H1 (cell line): ENCODE measurements at regions not wholly inside any gene's neighbourhood (a gene's known extent, or its start where the extent isn't known, plus 50 kb on each side); places are given as distances from the start of the nearest gene placed in this dataset.
"Not testable (repeated sequence)": the region's sequence is repeated elsewhere in the genome, so short reads cannot be mapped to it uniquely, and the experiment has no call there.

Source experiments
- CTCF ChIA-PET: fragments of 300-600 bp; sonication (Branson Sonifier 250); formaldehyde crosslinking; loops from one replicate; lab custom pipeline; 2021; ENCODE audit not compliant: partially characterized antibody; lab: Charles Lee
- POLR2A ChIA-PET: fragments of 300-600 bp; sonication (Branson Sonifier 250); formaldehyde crosslinking; loops from one replicate; lab custom pipeline; 2021; ENCODE audit warnings: inconsistent platforms; ENCODE audit not compliant: partially characterized antibody; lab: Charles Lee
- DNase-seq, 2 experiments: peaks; one replicate each; pipeline versions ENCODE4 v3.0.0 to v3.0.0-alpha.2; 2010 to 2022; ENCODE audit warnings: low spot score in 2 of 2, low read depth in 1 of 2, mixed read lengths in 1 of 2
- FAIRE-seq: peaks from 2 replicates; lab custom pipeline; 2011; peaks lifted over from hg19 to GRCh38; lab: Jason Lieb, UNC
- H2AFZ ChIP-seq: 2 replicates; pipeline ENCODE4 v1.8.1; 2012; ENCODE audit warnings: low read length, inconsistent platforms
- H2AK5ac ChIP-seq: 2 replicates; pipeline ENCODE4 v1.6.1; 2013; ENCODE audit warnings: low read depth, low read length
- H2BK120ac ChIP-seq: replicated peaks from 2 replicates; pipeline ENCODE3; 2013; ENCODE audit warnings: low read depth, low read length, inconsistent platforms
- H2BK12ac ChIP-seq: 2 replicates; pipeline ENCODE4 v1.6.1; 2013; ENCODE audit warnings: low read depth, low read length
- H2BK15ac ChIP-seq: 2 replicates; pipeline ENCODE4 v1.6.1; 2013; ENCODE audit warnings: low read length
- H2BK20ac ChIP-seq: 2 replicates; pipeline ENCODE4 v1.6.1; 2013; ENCODE audit warnings: low read length
- H2BK5ac ChIP-seq: 2 replicates; pipeline ENCODE4 v1.6.1; 2013; ENCODE audit warnings: low read depth, low read length
- H3K14ac ChIP-seq: 2 replicates; pipeline ENCODE4 v1.6.1; 2013; ENCODE audit warnings: inconsistent platforms; ENCODE audit not compliant: insufficient read length
- H3K18ac ChIP-seq: 2 replicates; pipeline ENCODE4 v1.6.1; 2013; ENCODE audit warnings: low read length; ENCODE audit errors: extremely low read depth
- H3K23ac ChIP-seq: 2 replicates; pipeline ENCODE4 v1.6.1; 2013; ENCODE audit warnings: inconsistent platforms; ENCODE audit not compliant: insufficient read length
- H3K23me2 ChIP-seq: 2 replicates; pipeline ENCODE4 v1.6.1; 2013; ENCODE audit warnings: low read depth, low read length
- H3K27ac ChIP-seq: 2 replicates; pipeline ENCODE4 v1.6.1; 2011; ENCODE audit warnings: low read depth, low read length, inconsistent platforms
- H3K27me3 ChIP-seq, 4 experiments: replicated peaks in 1 of 4; 1 replicate in 1 of 4; 2 replicates in 3 of 4; pipeline versions ENCODE4 v1.6.1 to v1.8.1; 2011 to 2013; ENCODE audit warnings: low read length in 3 of 4, mild to moderate bottlenecking in 3 of 4, inconsistent platforms in 2 of 4, mixed read lengths in 2 of 4, moderate library complexity in 1 of 4; ENCODE audit not compliant: control insufficient read depth in 3 of 4, insufficient read depth in 3 of 4; ENCODE audit errors: extremely low read depth in 1 of 4
- H3K36me3 ChIP-seq, 4 experiments: 2 replicates each; pipeline versions ENCODE4 v1.6.1 to v1.8.1; 2011 to 2013; ENCODE audit warnings: mild to moderate bottlenecking in 4 of 4, low read length in 3 of 4, moderate library complexity in 2 of 4, control low read depth in 1 of 4, inconsistent platforms in 1 of 4; ENCODE audit not compliant: insufficient read depth in 4 of 4, control insufficient read depth in 2 of 4
- H3K4ac ChIP-seq: replicated peaks from 2 replicates; pipeline ENCODE3; 2013; ENCODE audit warnings: low read length, low read depth, mixed read lengths, inconsistent platforms; ENCODE audit not compliant: insufficient read length
- H3K4me1 ChIP-seq, 4 experiments: replicated peaks in 1 of 4; 1 replicate in 1 of 4; 2 replicates in 3 of 4; pipeline versions ENCODE4 v1.6.1 to v1.8.1; 2011 to 2013; ENCODE audit warnings: low read length in 3 of 4, inconsistent platforms in 2 of 4, mixed read lengths in 1 of 4; ENCODE audit not compliant: insufficient read depth in 4 of 4, control insufficient read depth in 3 of 4
- H3K4me2 ChIP-seq, 2 experiments: 2 replicates each; pipeline versions ENCODE4 v1.6.1 to v1.8.1; 2011 to 2013; ENCODE audit warnings: low read depth in 2 of 2, low read length in 2 of 2, control low read depth in 1 of 2, inconsistent platforms in 1 of 2, mild to moderate bottlenecking in 1 of 2; ENCODE audit not compliant: insufficient read depth in 1 of 2
- H3K4me3 ChIP-seq, 4 experiments: fragments of 200-600, 300-600 bp in 1 of 4; sonication (generic), shearing (Covaris generic), sonication (Bioruptor Twin) in 1 of 4; 2 replicates each; pipeline versions ENCODE4 v1.5.1 to v1.8.1; 2011 to 2016; ENCODE audit warnings: low read length in 4 of 4, low read depth in 3 of 4, control low read depth in 2 of 4, inconsistent platforms in 2 of 4, mild to moderate bottlenecking in 2 of 4, mixed read lengths in 1 of 4, moderate library complexity in 1 of 4; ENCODE audit not compliant: insufficient read depth in 2 of 4; ENCODE audit errors: extremely low read depth in 1 of 4
- H3K56ac ChIP-seq: replicated peaks from 2 replicates; pipeline ENCODE3; 2013; ENCODE audit warnings: low read depth, mild to moderate bottlenecking, mixed read lengths, low read length, inconsistent platforms; ENCODE audit not compliant: insufficient read length
- H3K79me1 ChIP-seq: 2 replicates; pipeline ENCODE4 v1.6.1; 2013; ENCODE audit warnings: low read depth, low read length, control low read depth
- H3K79me2 ChIP-seq, 2 experiments: 2 replicates each; pipeline versions ENCODE4 v1.6.1 to v1.8.1; 2012 to 2013; ENCODE audit warnings: low read length in 2 of 2, mild to moderate bottlenecking in 2 of 2, inconsistent platforms in 1 of 2; ENCODE audit not compliant: insufficient read depth in 2 of 2, control insufficient read depth in 1 of 2
- H3K9ac ChIP-seq, 4 experiments: replicated peaks in 1 of 4; 1 replicate in 1 of 4; 2 replicates in 3 of 4; pipeline versions ENCODE4 v1.6.1 to v1.8.1; 2011 to 2013; ENCODE audit warnings: low read depth in 3 of 4, low read length in 3 of 4, control low read depth in 2 of 4, mild to moderate bottlenecking in 2 of 4, moderate library complexity in 2 of 4, inconsistent platforms in 1 of 4; ENCODE audit errors: extremely low read depth in 1 of 4
- H3K9me3 ChIP-seq, 2 experiments: 2 replicates each; pipeline versions ENCODE4 v1.6.1 to v1.8.1; 2012 to 2013; ENCODE audit warnings: mild to moderate bottlenecking in 2 of 2, moderate library complexity in 2 of 2, control low read depth in 1 of 2, inconsistent platforms in 1 of 2, low read depth in 1 of 2, low read length in 1 of 2, mixed read lengths in 1 of 2; ENCODE audit not compliant: insufficient read depth in 2 of 2
- H4K20me1 ChIP-seq, 2 experiments: replicated peaks in 1 of 2; 2 replicates each; pipeline versions ENCODE3 to v1.8.1; 2011 to 2013; ENCODE audit warnings: inconsistent platforms in 2 of 2, low read length in 2 of 2, mild to moderate bottlenecking in 1 of 2; ENCODE audit not compliant: insufficient read depth in 2 of 2, control insufficient read depth in 1 of 2
- H4K5ac ChIP-seq: 2 replicates; pipeline ENCODE4 v1.6.1; 2013; ENCODE audit warnings: low read length, low read depth, mixed read lengths, inconsistent platforms; ENCODE audit not compliant: insufficient read length
- H4K8ac ChIP-seq: 2 replicates; pipeline ENCODE4 v1.8.0; 2013; ENCODE audit warnings: mild to moderate bottlenecking, moderate library complexity, low read length, inconsistent platforms; ENCODE audit not compliant: insufficient read depth; ENCODE audit errors: extremely low read depth
- H4K91ac ChIP-seq: replicated peaks from 2 replicates; pipeline ENCODE3; 2013; ENCODE audit warnings: low read length, mixed read lengths, inconsistent platforms; ENCODE audit not compliant: insufficient read length
- WGBS, 2 experiments: shearing (Covaris generic) in 1 of 2; methylation state at CpG; one replicate each; pipeline versions ENCODE4 v1.1.6 to v1.1.7; 2013 to 2015; ENCODE audit warnings: low lambda C conversion rate in 2 of 2, mixed read lengths in 2 of 2, inconsistent platforms in 1 of 2, low coverage in 1 of 2, missing lambda C conversion rate in 1 of 2; ENCODE audit not compliant: insufficient replicate concordance in 2 of 2, insufficient coverage in 1 of 2, insufficient read length in 1 of 2; ENCODE audit errors: extremely low coverage in 1 of 2, missing lambda C conversion rate in 1 of 2; 5-methylcytosine and 5-hydroxymethylcytosine counted together

- H2BK120ac ChIP-seq = not testable (repeated sequence)
- WGBS, 2 experiments = 100% methylated on average over 5 of the region's 6 CpGs; no CpG with 5 or more reads in 1 of the 2 experiments
These were observed 188.4 kb upstream of the WWC1 start for GRCh38 chr5:168103018-168103417.

More at GRCh38 chr5:168103018-168103417, 188.4 kb upstream of the WWC1 start:
- not testable (repeated sequence) for H3K27me3 ChIP-seq, H4K20me1 ChIP-seq, H4K5ac ChIP-seq, H3K4ac ChIP-seq, H3K4me2 ChIP-seq, H2BK20ac ChIP-seq, H3K23ac ChIP-seq, H3K14ac ChIP-seq, FAIRE-seq, H2AK5ac ChIP-seq, H3K4me3 ChIP-seq, H2BK5ac ChIP-seq, H3K9me3 ChIP-seq, H3K23me2 ChIP-seq, H3K36me3 ChIP-seq, H2AFZ ChIP-seq, H2BK15ac ChIP-seq, H4K91ac ChIP-seq, H3K9ac ChIP-seq, H3K18ac ChIP-seq, H4K8ac ChIP-seq, H2BK12ac ChIP-seq, H3K79me2 ChIP-seq, H3K27ac ChIP-seq, H3K56ac ChIP-seq, DNase-seq, H3K79me1 ChIP-seq
- ChIA-PET CTCF (interaction anchor here (1.2 to 14.3 kb wide), 4 partner anchors 10 to 128 kb away, joined by 3 to 192 read pairs (median 19); no protein-coding TSS in a partner anchor), POLR2A (interaction anchor here (0.6 kb wide), 1 partner anchor 697 kb away, joined by 4 read pairs; no protein-coding TSS in a partner anchor)
- H3K4me1 ChIP-seq = peaks cover 12 to 27% (median 15%) of the 10 kb centered on the region in 4 experiments
